ENCODE measurements at regions not wholly inside any gene's neighbourhood (a gene's known extent, or its start where the extent isn't known, plus 50 kb on each side); places are given as distances from the start of the nearest gene placed in this dataset.

- H3K9ac ChIP-seq (ENCODE audit: low read depth in 1 of 2, low read length in 2 of 2), result peak overlapping the region in 1 of 2 donors; percentile 2
- no peaks in the 10 kb centered on the region for H3K27me3 ChIP-seq (ENCODE audit: control insufficient read depth in 1 of 2, insufficient read depth in 2 of 2, low read length in 2 of 2)
- peaks cover 2 to 25% of the 10 kb centered on the region in 2 donors for H3K4me1 ChIP-seq (ENCODE audit: control insufficient read depth in 1 of 2, insufficient read depth in 2 of 2, low read length in 2 of 2)
- H3K27ac ChIP-seq (ENCODE audit: low read depth, low read length), result no peak overlapping the region
- H3K36me3 ChIP-seq (ENCODE audit: control insufficient read depth in 1 of 2, insufficient read depth in 2 of 2, low read length in 2 of 2), result no peaks in the 10 kb centered on the region
- H3K9me3 ChIP-seq (ENCODE audit: control insufficient read depth in 1 of 2, low read length in 2 of 2), result peaks cover 0 to 7% of the 10 kb centered on the region in 2 donors
- H3K4me3 ChIP-seq (ENCODE audit: low read depth in 1 of 2, low read length in 2 of 2), result no peak overlapping the region
These were observed 51.0 kb upstream of the EML4 start for GRCh38 chr2:42117923-42118753.

DNA sequence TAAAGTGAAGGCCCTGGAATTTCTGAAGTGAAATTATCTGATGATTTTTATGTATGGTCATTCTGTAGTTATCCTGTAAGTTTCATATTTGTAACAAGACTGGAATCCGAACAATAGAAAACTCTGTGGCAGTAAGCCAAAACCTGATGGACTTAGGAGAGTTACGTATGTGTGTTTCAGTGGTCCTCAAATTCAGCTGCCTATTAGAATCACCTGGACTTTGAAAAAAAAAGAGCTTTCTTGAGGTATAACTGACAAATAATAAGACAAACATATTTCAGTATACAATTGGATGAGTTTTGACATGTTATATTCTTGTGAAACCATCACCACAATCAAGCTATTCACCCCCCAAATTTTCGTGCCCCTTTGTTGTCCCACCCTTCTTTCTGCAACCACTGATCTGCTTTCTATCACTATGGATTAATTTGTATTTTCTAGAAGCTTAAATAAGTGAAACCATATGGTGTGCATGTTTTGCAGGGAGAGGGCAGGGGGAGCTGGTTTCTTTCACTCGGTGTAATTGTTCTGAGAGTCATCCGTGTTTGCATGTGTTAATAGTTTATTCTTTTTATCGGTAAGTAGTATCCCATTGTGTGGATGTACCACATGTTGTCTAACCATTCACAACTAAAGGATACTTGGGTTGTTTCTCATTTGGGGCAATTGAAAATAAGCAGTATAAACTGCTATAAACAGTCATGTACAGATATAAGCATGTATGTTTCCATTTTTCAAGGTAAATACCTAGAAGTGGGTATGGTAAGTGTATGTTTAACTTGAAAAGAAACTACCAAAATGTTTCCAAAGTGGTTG, 50.2 kb upstream of the EML4 start:
- peaks cover 2 to 25% of the 10 kb centered on the region in 2 donors for H3K4me1 ChIP-seq (ENCODE audit: control insufficient read depth in 1 of 2, insufficient read depth in 2 of 2, low read length in 2 of 2)
- H3K27me3 ChIP-seq (ENCODE audit: control insufficient read depth in 1 of 2, insufficient read depth in 2 of 2, low read length in 2 of 2), result no peaks in the 10 kb centered on the region
- peak overlapping the region in 1 of 2 donors; percentile 2 for H3K9ac ChIP-seq (ENCODE audit: low read depth in 1 of 2, low read length in 2 of 2)
- no peaks in the 10 kb centered on the region for H3K36me3 ChIP-seq (ENCODE audit: control insufficient read depth in 1 of 2, insufficient read depth in 2 of 2, low read length in 2 of 2)
- peaks cover 0 to 7% of the 10 kb centered on the region in 2 donors for H3K9me3 ChIP-seq (ENCODE audit: control insufficient read depth in 1 of 2, low read length in 2 of 2)
- H3K27ac ChIP-seq (ENCODE audit: low read depth, low read length), result no peak overlapping the region
- no peak overlapping the region for H3K4me3 ChIP-seq (ENCODE audit: low read depth in 1 of 2, low read length in 2 of 2)

All from duodenal mucosa (tissue), 2 donors.